ENCODE measurements at regions not wholly inside any gene's neighbourhood (a gene's known extent, or its start where the extent isn't known, plus 50 kb on each side); places are given as distances from the start of the nearest gene placed in this dataset.
"Not testable (repeated sequence)": the region's sequence is repeated elsewhere in the genome, so short reads cannot be mapped to it uniquely, and the experiment has no call there.

GRCh38 chr5:8721536-8721935 is 824.3 kb downstream of the SEMA5A start:
- in situ Hi-C loops (cut with MboI; ENCODE audit: low pct_ligation_motif_present in 1 of 4, low pct_unique_long_range_greater_than_20kb in 1 of 4, low sequenced_read_pairs in 3 of 4) (no loop called here), intact Hi-C loops (cut with DNase I; ENCODE audit: low total_unique reads) (no loop called here)
- no peaks in the 10 kb centered on the region for H3K36me3 ChIP-seq
- H3K27ac ChIP-seq, result no peak overlapping the region
- no peaks in the 10 kb centered on the region for H3K4me1 ChIP-seq
- no peak for DNase-seq
- no peak for TF ChIP-seq EP300 (IDR thresholded peaks at IDR 0.05; ENCODE audit: low read depth)
- H3K9me3 ChIP-seq, result no peaks in the 10 kb centered on the region
- 85 to 88% methylated on average over 1 of the region's 1 CpG for WGBS, 2 donors (ENCODE audit: low coverage in 1 of 2)
- H3K27me3 ChIP-seq, result no peaks in the 10 kb centered on the region
- H3K4me3 ChIP-seq, result no peak overlapping the region

GRCh38 chr5:8726383-8727036 is 819.4 kb downstream of the SEMA5A start:
- H3K27me3 ChIP-seq, result no peaks in the 10 kb centered on the region
- no peak for DNase-seq
- no peak overlapping the region for H3K4me3 ChIP-seq
- no peaks in the 10 kb centered on the region for H3K9me3 ChIP-seq
- H3K4me1 ChIP-seq, result no peaks in the 10 kb centered on the region
- intact Hi-C loops (cut with DNase I; ENCODE audit: low total_unique reads), result no loop called here
- no peak for TF ChIP-seq CTCF (IDR thresholded peaks at IDR 0.05)
- TF ChIP-seq EP300 (IDR thresholded peaks at IDR 0.05; ENCODE audit: low read depth), result no peak
- no peak for TF ChIP-seq POLR2AphosphoS5 (IDR thresholded peaks at IDR 0.05)
- TF ChIP-seq POLR2A (IDR thresholded peaks at IDR 0.05), result no peak
- H3K36me3 ChIP-seq, result no peaks in the 10 kb centered on the region
- H3K27ac ChIP-seq, result no peak overlapping the region
- in situ Hi-C loops (cut with MboI; ENCODE audit: low pct_ligation_motif_present in 1 of 4, low pct_unique_long_range_greater_than_20kb in 1 of 4, low sequenced_read_pairs in 3 of 4), result no loop called here
- WGBS, 2 donors (ENCODE audit: low coverage in 1 of 2), result 83 to 90% methylated on average over 2 to 11 of the region's 11 CpGs

DNA sequence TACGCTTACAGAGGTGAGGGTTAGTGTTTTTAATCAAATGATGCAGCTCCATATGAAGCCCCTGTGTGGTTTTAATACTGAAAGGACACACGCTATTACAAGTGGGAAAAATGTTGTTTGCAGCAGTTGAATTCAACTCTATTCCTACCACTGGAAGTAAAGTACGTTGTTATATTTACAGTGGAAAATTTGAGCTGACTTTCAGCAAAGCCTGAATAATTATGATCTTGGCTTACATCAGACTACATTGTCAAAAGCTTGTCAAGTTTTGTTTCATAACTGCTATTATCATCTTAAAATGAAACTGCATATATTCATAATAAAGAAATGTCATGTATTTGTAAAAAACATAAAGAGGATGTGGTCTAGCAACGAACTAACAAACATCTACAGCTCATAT is 818.5 kb downstream of the SEMA5A start:
- DNase-seq, result no peak
- no peaks in the 10 kb centered on the region for H3K4me1 ChIP-seq
- 51 to 58% methylated on average over 4 of the region's 4 CpGs for WGBS, 2 donors (ENCODE audit: low coverage in 1 of 2)
- in situ Hi-C loops (cut with MboI; ENCODE audit: low pct_ligation_motif_present in 1 of 4, low pct_unique_long_range_greater_than_20kb in 1 of 4, low sequenced_read_pairs in 3 of 4), result no loop called here
- no peaks in the 10 kb centered on the region for H3K27me3 ChIP-seq
- H3K4me3 ChIP-seq, result no peak overlapping the region
- no peaks in the 10 kb centered on the region for H3K36me3 ChIP-seq
- H3K27ac ChIP-seq, result no peak overlapping the region
- H3K9me3 ChIP-seq, result no peaks in the 10 kb centered on the region
- TF ChIP-seq CTCF (IDR thresholded peaks at IDR 0.05), result no peak
- TF ChIP-seq POLR2A (IDR thresholded peaks at IDR 0.05), result no peak
- no peak for TF ChIP-seq EP300 (IDR thresholded peaks at IDR 0.05; ENCODE audit: low read depth)
- no peak for TF ChIP-seq POLR2AphosphoS5 (IDR thresholded peaks at IDR 0.05)
- intact Hi-C loops (cut with DNase I; ENCODE audit: low total_unique reads), result no loop called here

DNA sequence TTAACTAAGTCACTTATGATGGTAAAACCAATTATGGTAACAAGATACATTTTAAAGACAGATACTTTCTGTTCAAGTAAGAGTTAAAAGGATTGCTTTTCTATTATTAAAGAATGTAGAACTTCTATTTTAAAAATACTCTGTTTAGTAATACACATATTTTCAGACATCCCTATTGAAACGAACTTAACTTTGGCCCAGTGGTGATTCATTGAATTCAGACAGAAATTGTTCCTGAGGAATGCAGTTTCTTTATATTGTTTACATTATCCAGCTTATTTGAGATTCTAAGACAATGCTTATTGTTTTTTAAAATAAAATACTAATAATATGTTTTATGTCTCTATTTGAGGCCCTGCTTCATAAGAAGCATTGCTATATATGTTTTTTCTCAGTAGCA is 816.4 kb downstream of the SEMA5A start:
- Histone ChIP-seq H3K4me3 (no peak overlapping the region), H3K27ac (no peak overlapping the region), H3K36me3 (no peaks in the 10 kb centered on the region), H3K4me1 (no peaks in the 10 kb centered on the region), H3K27me3 (no peaks in the 10 kb centered on the region), H3K9me3 (no peaks in the 10 kb centered on the region)
- 18 to 37% methylated on average over 1 of the region's 1 CpG for WGBS, 2 donors (ENCODE audit: low coverage in 1 of 2)
- intact Hi-C loops (cut with DNase I; ENCODE audit: low total_unique reads) (no loop called here), in situ Hi-C loops (cut with MboI; ENCODE audit: low pct_ligation_motif_present in 1 of 4, low pct_unique_long_range_greater_than_20kb in 1 of 4, low sequenced_read_pairs in 3 of 4) (no loop called here)
- DNase-seq, result no peak
- TF ChIP-seq EP300 (IDR thresholded peaks at IDR 0.05; ENCODE audit: low read depth), result no peak
- no peak for TF ChIP-seq POLR2AphosphoS5 (IDR thresholded peaks at IDR 0.05)
- no peak for TF ChIP-seq CTCF (IDR thresholded peaks at IDR 0.05)
- TF ChIP-seq POLR2A (IDR thresholded peaks at IDR 0.05), result no peak

- Histone ChIP-seq H3K27ac (no peak overlapping the region), H3K4me3 (no peak overlapping the region), H3K9me3 (no peaks in the 10 kb centered on the region), H3K4me1 (no peaks in the 10 kb centered on the region), H3K36me3 (no peaks in the 10 kb centered on the region), H3K27me3 (no peaks in the 10 kb centered on the region)
- no peak for DNase-seq
- in situ Hi-C loops (cut with MboI; ENCODE audit: low pct_ligation_motif_present in 1 of 4, low pct_unique_long_range_greater_than_20kb in 1 of 4, low sequenced_read_pairs in 3 of 4), result no loop called here
- no peak for TF ChIP-seq POLR2AphosphoS5 (IDR thresholded peaks at IDR 0.05)
- intact Hi-C loops (cut with DNase I; ENCODE audit: low total_unique reads), result no loop called here
- WGBS, 2 donors (ENCODE audit: low coverage in 1 of 2), result 0 to 83% methylated on average over 1 to 2 of the region's 2 CpGs
These were observed 815.7 kb downstream of the SEMA5A start for GRCh38 chr5:8730194-8730593.

GRCh38 chr5:8731110-8731509 is 814.8 kb downstream of the SEMA5A start:
- H3K4me1 ChIP-seq; in situ Hi-C loops (cut with MboI; ENCODE audit: low pct_ligation_motif_present in 1 of 4, low pct_unique_long_range_greater_than_20kb in 1 of 4, low sequenced_read_pairs in 3 of 4): not testable (repeated sequence)

More at GRCh38 chr5:8731110-8731509, 814.8 kb downstream of the SEMA5A start:
- DNase-seq; H3K27ac ChIP-seq; intact Hi-C loops (cut with DNase I; ENCODE audit: low total_unique reads); H3K9me3 ChIP-seq; H3K27me3 ChIP-seq; H3K36me3 ChIP-seq; H3K4me3 ChIP-seq: not testable (repeated sequence)
- WGBS, 2 donors (ENCODE audit: low coverage in 1 of 2), result 87 to 100% methylated on average over 3 to 7 of the region's 7 CpGs

All from transverse colon (tissue), 4 donors.